ENCODE measurements at regions not wholly inside any gene's neighbourhood (a gene's known extent, or its start where the extent isn't known, plus 50 kb on each side); places are given as distances from the start of the nearest gene placed in this dataset.

DNA sequence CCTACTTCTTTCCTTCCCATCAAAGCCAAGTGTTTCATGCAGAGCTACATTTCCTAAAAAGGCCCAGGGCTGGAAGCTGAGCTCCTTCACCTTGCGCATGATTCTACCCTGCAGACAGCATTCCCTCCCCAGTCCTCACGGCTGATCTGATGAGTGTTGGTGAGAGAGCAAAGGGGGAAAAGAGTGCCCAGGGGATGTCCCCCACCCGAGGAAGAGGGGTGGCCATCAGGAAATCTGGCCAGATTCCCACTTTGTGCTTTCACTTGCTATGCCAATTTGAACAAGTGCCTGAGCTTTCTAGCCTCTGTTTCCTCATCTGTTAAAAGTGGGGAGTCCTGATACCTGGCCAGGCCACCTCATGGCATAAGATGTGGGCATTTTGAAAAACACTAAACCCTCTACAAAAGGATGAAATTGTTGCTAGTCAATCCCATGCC, 231.0 kb upstream of the TLE3 start:
- TF ChIP-seq FOXP2 (optimal IDR thresholded peaks at IDR 0.05; ENCODE audit: borderline replicate concordance, extremely low read depth, extremely low read length, insufficient read depth), result no peak
- no peak for TF ChIP-seq SIN3A (IDR thresholded peaks at IDR 0.05; ENCODE audit: borderline replicate concordance, insufficient read depth, low read length)
- TF ChIP-seq, protein P1, sequence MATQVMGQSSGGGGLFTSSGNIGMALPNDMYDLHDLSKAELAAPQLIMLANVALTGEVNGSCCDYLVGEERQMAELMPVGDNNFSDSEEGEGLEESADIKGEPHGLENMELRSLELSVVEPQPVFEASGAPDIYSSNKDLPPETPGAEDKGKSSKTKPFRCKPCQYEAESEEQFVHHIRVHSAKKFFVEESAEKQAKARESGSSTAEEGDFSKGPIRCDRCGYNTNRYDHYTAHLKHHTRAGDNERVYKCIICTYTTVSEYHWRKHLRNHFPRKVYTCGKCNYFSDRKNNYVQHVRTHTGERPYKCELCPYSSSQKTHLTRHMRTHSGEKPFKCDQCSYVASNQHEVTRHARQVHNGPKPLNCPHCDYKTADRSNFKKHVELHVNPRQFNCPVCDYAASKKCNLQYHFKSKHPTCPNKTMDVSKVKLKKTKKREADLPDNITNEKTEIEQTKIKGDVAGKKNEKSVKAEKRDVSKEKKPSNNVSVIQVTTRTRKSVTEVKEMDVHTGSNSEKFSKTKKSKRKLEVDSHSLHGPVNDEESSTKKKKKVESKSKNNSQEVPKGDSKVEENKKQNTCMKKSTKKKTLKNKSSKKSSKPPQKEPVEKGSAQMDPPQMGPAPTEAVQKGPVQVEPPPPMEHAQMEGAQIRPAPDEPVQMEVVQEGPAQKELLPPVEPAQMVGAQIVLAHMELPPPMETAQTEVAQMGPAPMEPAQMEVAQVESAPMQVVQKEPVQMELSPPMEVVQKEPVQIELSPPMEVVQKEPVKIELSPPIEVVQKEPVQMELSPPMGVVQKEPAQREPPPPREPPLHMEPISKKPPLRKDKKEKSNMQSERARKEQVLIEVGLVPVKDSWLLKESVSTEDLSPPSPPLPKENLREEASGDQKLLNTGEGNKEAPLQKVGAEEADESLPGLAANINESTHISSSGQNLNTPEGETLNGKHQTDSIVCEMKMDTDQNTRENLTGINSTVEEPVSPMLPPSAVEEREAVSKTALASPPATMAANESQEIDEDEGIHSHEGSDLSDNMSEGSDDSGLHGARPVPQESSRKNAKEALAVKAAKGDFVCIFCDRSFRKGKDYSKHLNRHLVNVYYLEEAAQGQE (IDR thresholded peaks at IDR 0.05; ENCODE audit: insufficient read depth in 1 of 2, low read depth in 2 of 2, low read length in 2 of 2), result no peak
- TF ChIP-seq TAF1 (IDR thresholded peaks at IDR 0.05; ENCODE audit: borderline replicate concordance, insufficient read depth, low read length), result no peak
- TF ChIP-seq POLR2AphosphoS5 (IDR thresholded peaks at IDR 0.05; ENCODE audit: low read depth, low read length), result no peak

DNA sequence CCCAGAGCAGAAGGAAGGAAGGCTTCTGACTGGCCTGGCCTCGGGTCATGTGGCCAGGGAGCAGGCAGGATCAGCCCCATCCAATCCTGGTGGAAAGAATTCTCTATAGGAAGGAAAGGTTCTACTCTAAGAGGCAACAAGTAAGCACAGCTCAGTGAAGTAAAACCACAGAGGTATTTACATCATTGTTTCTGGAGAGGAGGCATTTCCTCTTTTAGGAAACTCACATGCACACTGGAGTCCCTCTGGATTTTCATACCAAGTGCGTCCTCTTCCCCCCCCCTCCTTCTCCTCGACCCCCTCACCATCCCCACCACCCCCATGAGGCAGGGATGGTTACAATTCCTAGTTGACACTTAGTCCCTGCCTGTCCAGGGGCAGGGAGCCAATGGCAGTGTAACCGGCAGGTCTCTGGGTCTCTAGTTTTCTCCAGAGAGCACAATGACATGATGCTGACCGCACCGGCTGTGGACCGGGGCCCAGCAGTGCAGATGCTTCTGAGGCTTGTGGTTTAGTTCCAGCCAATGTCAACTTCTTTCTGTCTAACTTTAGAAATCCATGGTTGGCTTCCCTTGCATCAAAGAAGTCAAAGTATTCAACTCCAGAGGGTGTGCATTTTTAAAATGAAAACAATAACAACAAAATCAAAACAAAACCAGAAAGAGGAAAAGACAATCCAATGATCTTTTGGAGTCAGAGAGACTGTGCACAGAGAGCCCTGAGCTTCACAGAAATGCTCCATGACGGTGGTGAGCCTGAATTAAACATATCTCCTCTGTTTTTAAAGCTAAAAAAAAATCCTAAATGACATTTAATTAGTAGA, 230.3 kb upstream of the TLE3 start:
- TF ChIP-seq SIN3A (IDR thresholded peaks at IDR 0.05; ENCODE audit: borderline replicate concordance, insufficient read depth, low read length) (0 out of 2 replicates have a peak, but pooled peaks have one; percentile 13), POLR2AphosphoS5 (IDR thresholded peaks at IDR 0.05; ENCODE audit: low read depth, low read length) (no peak)

DNA sequence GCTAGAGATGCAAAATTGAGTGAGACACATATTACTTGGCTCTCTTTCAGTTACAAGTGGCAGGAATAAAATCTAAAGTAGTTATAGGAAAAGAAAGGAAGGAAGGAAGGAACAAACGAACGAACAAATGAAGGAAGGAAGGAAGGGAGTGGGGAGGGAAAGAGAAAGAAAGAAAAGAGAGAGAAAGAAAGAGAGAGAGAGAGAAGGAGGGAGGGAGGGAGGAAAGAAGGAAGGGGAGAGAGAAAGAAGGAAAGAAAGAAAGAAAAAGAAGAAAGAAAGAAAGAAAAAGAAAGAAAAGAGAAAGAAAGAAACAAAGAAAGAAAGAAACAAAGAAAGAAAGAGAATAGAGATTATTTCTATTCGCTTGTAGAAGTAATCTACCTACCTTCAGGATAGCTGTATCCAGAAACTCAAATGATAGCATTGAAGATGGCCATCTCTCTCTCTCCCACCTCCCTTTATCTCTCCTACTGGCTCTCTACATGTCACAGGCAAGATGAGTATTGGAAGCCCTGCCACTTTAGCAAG, 229.7 kb upstream of the TLE3 start:
- TF ChIP-seq SIN3A (IDR thresholded peaks at IDR 0.05; ENCODE audit: borderline replicate concordance, insufficient read depth, low read length) (no peak), TAF1 (IDR thresholded peaks at IDR 0.05; ENCODE audit: borderline replicate concordance, insufficient read depth, low read length) (no peak), FOXP2 (optimal IDR thresholded peaks at IDR 0.05; ENCODE audit: borderline replicate concordance, extremely low read depth, extremely low read length, insufficient read depth) (no peak), POLR2AphosphoS5 (IDR thresholded peaks at IDR 0.05; ENCODE audit: low read depth, low read length) (no peak)
- TF ChIP-seq, protein P1 (IDR thresholded peaks at IDR 0.05; ENCODE audit: insufficient read depth in 1 of 2, low read depth in 2 of 2, low read length in 2 of 2), result no peak

DNA sequence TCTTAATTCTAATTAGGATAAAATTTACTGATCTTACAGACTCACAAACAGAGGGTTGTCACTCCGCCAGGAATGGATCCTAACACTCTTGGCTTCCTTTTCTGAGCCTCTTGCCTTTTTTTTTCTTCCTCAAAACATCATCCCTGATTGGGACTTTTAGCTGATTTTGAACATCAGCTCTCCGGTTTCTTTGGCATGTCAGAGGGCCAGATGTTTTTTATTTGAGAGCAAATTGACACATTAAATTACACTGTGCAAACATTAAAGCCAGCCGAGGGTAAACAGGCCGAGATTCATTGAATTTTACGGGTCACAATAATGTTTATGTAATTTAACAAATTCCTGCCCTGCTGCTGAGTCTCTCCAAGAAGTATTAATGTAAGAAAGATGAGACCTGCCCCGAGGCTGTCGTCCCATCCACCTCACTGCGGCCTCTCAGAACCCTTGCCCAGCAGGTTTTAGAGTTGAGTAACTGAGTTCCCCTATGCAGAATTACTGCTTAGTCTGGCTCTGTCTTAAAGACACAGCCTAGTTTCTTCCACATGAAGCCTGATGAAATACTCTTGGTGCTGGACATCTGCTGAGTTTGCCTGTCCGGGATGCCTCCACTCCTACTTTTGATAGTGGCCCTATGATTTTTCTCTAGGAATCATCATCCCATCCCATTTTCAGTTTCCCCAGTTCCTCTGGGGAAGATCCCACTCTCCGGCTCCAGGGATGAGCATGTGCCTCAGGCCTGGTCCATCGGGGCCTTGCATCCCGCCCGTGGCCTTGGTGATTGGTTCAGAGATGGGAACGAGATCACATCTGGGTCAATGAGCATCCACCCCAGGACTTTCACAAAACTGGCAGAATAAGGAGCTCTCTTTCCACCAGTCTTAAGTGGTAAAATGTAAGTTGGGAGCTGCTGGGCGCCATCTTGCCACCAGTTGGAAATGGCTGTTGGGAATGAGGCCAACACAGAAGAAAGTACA, 226.6 kb upstream of the TLE3 start:
- TF ChIP-seq SIN3A (IDR thresholded peaks at IDR 0.05; ENCODE audit: borderline replicate concordance, insufficient read depth, low read length) (no peak), POLR2AphosphoS5 (IDR thresholded peaks at IDR 0.05; ENCODE audit: low read depth, low read length) (no peak), TAF1 (IDR thresholded peaks at IDR 0.05; ENCODE audit: borderline replicate concordance, insufficient read depth, low read length) (no peak)

DNA sequence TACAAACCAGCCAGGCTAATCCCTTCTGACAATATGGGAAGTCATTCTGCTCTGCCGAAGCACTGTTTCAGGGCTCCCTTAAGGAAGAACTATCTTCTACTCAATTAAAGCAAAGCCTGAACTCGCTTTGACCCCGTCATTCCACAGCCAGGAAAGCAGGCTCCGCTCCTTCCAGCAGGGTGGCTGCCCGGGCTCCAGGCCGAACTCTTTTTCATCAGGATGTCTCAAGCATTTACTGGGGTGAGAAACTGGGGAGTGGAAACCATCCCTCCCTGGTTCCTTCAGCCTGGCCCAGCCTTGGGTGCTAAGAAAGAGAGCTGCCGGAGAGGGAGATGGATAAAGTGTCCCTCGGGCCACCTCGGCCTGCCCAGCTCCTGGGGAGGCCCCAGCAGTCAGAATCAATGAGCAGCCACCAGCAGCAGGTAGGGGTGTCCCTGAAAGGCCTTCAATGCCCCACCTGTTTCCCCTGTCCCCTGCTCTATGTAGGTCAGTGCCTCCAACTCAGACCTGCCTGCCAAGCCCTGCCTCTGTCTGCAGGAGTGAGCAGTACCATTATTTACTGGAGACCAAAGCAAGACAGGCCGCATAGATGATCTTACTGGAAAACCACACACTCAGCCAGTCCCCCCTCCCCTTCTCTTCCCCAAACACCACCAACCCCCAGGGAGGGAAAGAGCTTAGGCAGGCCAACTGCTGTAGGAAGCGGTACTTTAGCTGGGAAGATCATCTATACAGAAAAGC, 225.6 kb upstream of the TLE3 start:
- no peak for TF ChIP-seq TAF1 (IDR thresholded peaks at IDR 0.05; ENCODE audit: borderline replicate concordance, insufficient read depth, low read length)
- TF ChIP-seq, protein P1 (IDR thresholded peaks at IDR 0.05; ENCODE audit: insufficient read depth in 1 of 2, low read depth in 2 of 2, low read length in 2 of 2), result no peak; a peak in 1 of 4 replicates
- no peak for TF ChIP-seq FOXP2 (optimal IDR thresholded peaks at IDR 0.05; ENCODE audit: borderline replicate concordance, extremely low read depth, extremely low read length, insufficient read depth)
- no peak for TF ChIP-seq SIN3A (IDR thresholded peaks at IDR 0.05; ENCODE audit: borderline replicate concordance, insufficient read depth, low read length)
- TF ChIP-seq POLR2AphosphoS5 (IDR thresholded peaks at IDR 0.05; ENCODE audit: low read depth, low read length), result no peak
